Activated T-cell treated with anti-CD3 and anti-CD28 coated beads, Interleukin-2, amount 50 U/mL, for 48 hours (primary cell): ENCODE measurements at regions not wholly inside any gene's neighbourhood (a gene's known extent, or its start where the extent isn't known, plus 50 kb on each side); places are given as distances from the start of the nearest gene placed in this dataset.
"Not testable (repeated sequence)": the region's sequence is repeated elsewhere in the genome, so short reads cannot be mapped to it uniquely, and the experiment has no call there.

Source experiments
- DNase-seq, 2 experiments: peaks; one replicate each; pipeline ENCODE4 v3.0.0-alpha.2; 2020

- DNase-seq: no peak
Observed at GRCh38 chr2:146413086-146413610, 1431.7 kb upstream of the ACVR2A start.

GRCh38 chr2:146412625-146413024, 1432.2 kb upstream of the ACVR2A start:
- no peak for DNase-seq

GRCh38 chr2:146405402-146406309, 1439.2 kb upstream of the ACVR2A start:
- not testable (repeated sequence) for DNase-seq

- DNase-seq: not testable (repeated sequence)
Observed at GRCh38 chr2:146403546-146404160, 1441.2 kb upstream of the ACVR2A start.

- DNase-seq: no peak
Observed at GRCh38 chr2:146392631-146393030, 1452.2 kb upstream of the ACVR2A start.

GRCh38 chr2:146392186-146392585, 1452.6 kb upstream of the ACVR2A start:
- no peak for DNase-seq

- DNase-seq: no peak
Observed at GRCh38 chr2:146388757-146389156, 1456.1 kb upstream of the ACVR2A start.

GRCh38 chr2:146386096-146386495, 1458.7 kb upstream of the ACVR2A start:
- DNase-seq: no peak

GRCh38 chr2:146385031-146385430, 1459.8 kb upstream of the ACVR2A start:
- DNase-seq: no peak

GRCh38 chr2:146376511-146377064, 1468.2 kb upstream of the ACVR2A start:
- DNase-seq: no peak

- DNase-seq: no peak
Observed at GRCh38 chr2:146374505-146374904, 1470.3 kb upstream of the ACVR2A start.

GRCh38 chr2:146371364-146371763, 1473.5 kb upstream of the ACVR2A start:
- not testable (repeated sequence) for DNase-seq

- DNase-seq: no peak
Observed at GRCh38 chr2:146370826-146371225, 1474.0 kb upstream of the ACVR2A start.

- DNase-seq: no peak
Observed at GRCh38 chr2:146366276-146366675, 1478.6 kb upstream of the ACVR2A start.

GRCh38 chr2:146365041-146365440, 1479.8 kb upstream of the ACVR2A start:
- DNase-seq: no peak

- no peak for DNase-seq
Observed at GRCh38 chr2:146363731-146364130, 1481.1 kb upstream of the ACVR2A start.

GRCh38 chr2:146351689-146352088, 1493.1 kb upstream of the ACVR2A start:
- no peak for DNase-seq

GRCh38 chr2:146349334-146349733, 1495.5 kb upstream of the ACVR2A start:
- DNase-seq: no peak

GRCh38 chr2:146324951-146325350, 1519.9 kb upstream of the ACVR2A start:
- no peak for DNase-seq

- no peak for DNase-seq
Observed at GRCh38 chr2:146323564-146323963, 1521.3 kb upstream of the ACVR2A start.

GRCh38 chr2:146321175-146321574, 1523.7 kb upstream of the ACVR2A start:
- DNase-seq: no peak

GRCh38 chr2:146317959-146318358, 1526.9 kb upstream of the ACVR2A start:
- no peak for DNase-seq

GRCh38 chr2:146312899-146313298, 1531.9 kb upstream of the ACVR2A start:
- DNase-seq: no peak

GRCh38 chr2:146305164-146305563, 1539.7 kb upstream of the ACVR2A start:
- no peak for DNase-seq
